ENCODE measurements at regions not wholly inside any gene's neighbourhood (a gene's known extent, or its start where the extent isn't known, plus 50 kb on each side); places are given as distances from the start of the nearest gene placed in this dataset.

DNA sequence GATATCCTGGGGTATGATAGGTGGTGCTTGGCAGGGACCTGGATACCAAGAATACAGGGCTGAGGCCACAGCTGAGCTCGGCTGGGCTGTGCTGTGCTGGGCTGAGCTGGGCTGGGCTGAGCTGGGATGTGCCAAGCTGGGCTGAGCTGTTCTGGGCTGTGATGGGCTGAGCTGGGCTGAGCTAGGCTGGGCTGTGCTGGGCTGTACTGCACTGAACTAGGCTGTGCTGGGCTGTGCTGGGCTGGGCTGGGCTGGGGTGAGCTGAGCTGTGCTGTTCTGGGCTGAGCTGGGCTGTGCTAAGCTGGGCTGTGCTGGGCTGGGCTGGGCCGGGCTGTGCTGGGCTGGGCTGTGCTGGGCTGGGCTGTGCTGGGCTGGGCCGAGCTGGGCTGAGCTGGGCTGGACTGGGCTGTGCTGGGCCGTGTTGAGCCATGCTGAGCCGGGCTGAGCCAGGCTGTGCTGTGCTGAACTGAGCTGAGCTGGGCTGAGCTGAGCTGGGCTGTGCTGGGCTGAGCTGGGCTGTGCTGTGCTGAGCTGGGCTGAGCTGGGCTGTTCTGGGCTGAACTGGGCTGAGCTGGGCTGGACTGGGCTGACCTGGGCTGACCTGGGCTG, 94.7 kb upstream of the ACTRT2 start:
- no peak for DNase-seq
- TF ChIP-seq, protein P1, sequence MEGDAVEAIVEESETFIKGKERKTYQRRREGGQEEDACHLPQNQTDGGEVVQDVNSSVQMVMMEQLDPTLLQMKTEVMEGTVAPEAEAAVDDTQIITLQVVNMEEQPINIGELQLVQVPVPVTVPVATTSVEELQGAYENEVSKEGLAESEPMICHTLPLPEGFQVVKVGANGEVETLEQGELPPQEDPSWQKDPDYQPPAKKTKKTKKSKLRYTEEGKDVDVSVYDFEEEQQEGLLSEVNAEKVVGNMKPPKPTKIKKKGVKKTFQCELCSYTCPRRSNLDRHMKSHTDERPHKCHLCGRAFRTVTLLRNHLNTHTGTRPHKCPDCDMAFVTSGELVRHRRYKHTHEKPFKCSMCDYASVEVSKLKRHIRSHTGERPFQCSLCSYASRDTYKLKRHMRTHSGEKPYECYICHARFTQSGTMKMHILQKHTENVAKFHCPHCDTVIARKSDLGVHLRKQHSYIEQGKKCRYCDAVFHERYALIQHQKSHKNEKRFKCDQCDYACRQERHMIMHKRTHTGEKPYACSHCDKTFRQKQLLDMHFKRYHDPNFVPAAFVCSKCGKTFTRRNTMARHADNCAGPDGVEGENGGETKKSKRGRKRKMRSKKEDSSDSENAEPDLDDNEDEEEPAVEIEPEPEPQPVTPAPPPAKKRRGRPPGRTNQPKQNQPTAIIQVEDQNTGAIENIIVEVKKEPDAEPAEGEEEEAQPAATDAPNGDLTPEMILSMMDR (IDR thresholded peaks at IDR 0.05) = no peak
- Histone ChIP-seq H3K36me3 (no peaks in the 10 kb centered on the region), H3K4me1 (no peaks in the 10 kb centered on the region), H3K9ac (ENCODE audit: low read depth in 2 of 2, low read length in 2 of 2) (no peak overlapping the region), H3K27ac (no peak overlapping the region), H3K9me3 (no peaks in the 10 kb centered on the region), H3K4me3 (no peak overlapping the region), H3K27me3 (no peaks in the 10 kb centered on the region)
- intact Hi-C loops (cut with DNase I) = no loop called here

DNA sequence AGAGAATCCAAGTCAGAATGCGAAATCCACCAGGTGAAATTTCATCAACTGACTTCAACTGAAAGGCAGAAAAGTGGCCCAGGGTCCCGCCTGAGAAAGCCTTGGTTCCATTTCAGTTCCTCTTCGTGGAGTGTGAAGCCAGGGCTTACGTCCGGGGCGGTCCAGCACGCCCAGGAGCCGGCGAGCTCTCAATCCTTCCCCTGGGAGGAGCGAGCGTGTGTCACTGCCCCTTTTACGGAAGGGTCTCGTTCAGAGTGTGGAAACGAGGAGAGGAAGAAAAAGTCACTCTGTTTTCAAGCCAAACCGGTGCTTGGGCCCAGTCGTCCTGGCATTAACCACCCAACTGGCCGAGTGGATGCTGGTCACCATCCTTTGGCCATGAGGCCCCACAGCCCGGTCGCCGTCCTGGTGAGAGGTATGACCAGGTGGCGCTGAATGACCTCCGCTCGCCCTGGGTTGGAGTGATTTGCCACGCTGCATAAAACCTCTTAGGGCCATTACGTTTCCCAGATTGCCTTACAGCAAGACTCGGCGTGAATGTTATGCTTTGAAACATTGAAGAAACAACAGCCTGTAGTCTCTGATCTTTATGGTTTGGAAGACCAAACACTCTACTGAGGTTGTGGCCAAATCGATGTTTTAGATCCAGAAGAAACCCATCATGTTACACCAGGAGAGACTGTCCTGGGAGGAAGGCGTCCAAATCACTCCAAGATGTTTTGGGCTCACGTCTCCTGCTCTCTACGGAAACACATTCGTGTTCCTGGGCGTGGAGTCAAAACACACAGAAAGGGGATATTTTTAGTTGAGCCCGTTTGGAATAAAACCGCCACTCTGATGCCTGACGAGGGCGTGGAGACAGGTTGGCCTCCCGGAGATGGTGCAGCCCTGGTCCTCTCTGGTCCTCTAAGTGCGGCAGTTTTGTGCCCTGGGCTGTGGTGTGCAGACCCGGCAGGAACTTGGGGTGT, 93.6 kb upstream of the ACTRT2 start:
- H3K27ac ChIP-seq = no peak overlapping the region
- H3K27me3 ChIP-seq = no peaks in the 10 kb centered on the region
- H3K4me3 ChIP-seq = no peak overlapping the region
- no peak for DNase-seq
- no peak overlapping the region for H3K9ac ChIP-seq (ENCODE audit: low read depth in 2 of 2, low read length in 2 of 2)
- H3K36me3 ChIP-seq = no peaks in the 10 kb centered on the region
- TF ChIP-seq, protein P1 (IDR thresholded peaks at IDR 0.05) = no peak
- intact Hi-C loops (cut with DNase I) = no loop called here
- H3K4me1 ChIP-seq = no peaks in the 10 kb centered on the region
- H3K9me3 ChIP-seq = no peaks in the 10 kb centered on the region

DNA sequence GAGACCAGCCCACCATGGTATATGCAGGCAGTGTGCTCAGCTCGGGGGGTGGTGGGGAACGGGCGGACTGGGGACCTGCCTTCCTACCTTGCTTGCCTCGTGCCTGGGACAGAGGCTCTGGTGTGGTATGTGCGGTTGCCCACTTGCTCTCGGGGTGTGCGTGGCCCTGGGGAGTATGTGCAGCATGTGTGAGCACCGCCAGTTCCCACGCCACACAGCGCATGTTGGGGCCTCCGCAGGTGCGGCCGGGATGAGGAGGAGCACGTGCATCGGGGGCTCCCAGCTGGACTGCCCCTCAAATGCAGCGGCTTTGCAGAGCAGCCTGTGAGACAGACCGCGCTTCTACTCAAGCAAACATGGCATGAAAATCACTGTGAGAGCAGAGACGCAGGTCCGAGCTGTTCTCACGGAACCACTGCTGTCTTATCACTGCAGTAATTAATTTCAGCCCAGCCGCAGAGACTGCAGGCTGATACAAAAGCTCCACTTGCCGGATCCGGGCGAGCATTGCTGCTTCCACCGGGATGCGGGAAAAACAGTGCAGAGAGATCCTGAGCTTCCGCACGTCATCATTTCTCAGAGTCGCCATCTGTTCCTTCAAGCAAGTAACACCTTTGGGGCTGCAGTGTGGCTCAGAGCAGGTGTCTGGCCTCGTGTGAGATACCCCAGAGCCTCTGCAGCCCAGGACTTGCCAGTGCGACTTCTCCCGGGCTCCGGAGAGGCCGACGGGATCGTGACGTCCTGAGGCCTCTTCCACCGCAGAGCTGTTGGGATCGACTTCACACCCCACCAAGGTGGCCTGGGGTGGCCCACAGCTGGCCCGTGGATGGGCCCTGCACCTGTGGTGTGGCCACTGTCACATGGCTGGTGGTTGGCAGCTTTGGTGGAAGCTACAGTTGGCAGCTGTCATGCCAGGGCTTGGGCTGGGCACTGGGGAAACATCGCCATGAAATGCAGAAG, 92.6 kb upstream of the ACTRT2 start:
- no peaks in the 10 kb centered on the region for H3K9me3 ChIP-seq
- H3K27me3 ChIP-seq = no peaks in the 10 kb centered on the region
- DNase-seq = no peak
- intact Hi-C loops (cut with DNase I) = no loop called here
- H3K36me3 ChIP-seq = no peaks in the 10 kb centered on the region
- TF ChIP-seq, protein P1 (IDR thresholded peaks at IDR 0.05) = no peak
- H3K27ac ChIP-seq = no peak overlapping the region
- no peaks in the 10 kb centered on the region for H3K4me1 ChIP-seq
- H3K4me3 ChIP-seq = no peak overlapping the region
- H3K9ac ChIP-seq (ENCODE audit: low read depth in 2 of 2, low read length in 2 of 2) = no peak overlapping the region

DNA sequence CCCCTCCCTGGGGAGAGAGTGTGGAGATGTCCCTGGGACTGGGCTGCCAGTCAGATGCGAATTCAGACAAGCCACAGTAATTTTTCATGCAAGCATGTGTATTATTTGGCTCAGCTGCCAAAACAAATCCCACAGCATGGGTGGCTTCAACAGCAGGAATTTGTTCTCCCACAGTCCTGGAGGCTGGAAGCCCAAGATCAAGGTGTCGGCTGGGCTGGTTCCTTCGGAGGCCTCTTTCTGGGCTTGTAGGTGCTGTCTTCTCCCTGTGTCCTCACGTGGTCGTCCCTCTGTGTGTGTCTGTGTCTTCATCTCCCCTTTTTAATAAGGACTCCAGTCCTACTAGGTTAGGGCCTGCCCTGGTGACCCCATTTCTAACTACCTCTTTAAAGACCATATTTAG, 91.9 kb upstream of the ACTRT2 start:
- H3K27me3 ChIP-seq = no peaks in the 10 kb centered on the region

More for the DNA sequence above, 91.9 kb upstream of the ACTRT2 start:
- H3K4me1 ChIP-seq = no peaks in the 10 kb centered on the region
- H3K9me3 ChIP-seq = no peaks in the 10 kb centered on the region
- H3K27ac ChIP-seq = no peak overlapping the region
- H3K36me3 ChIP-seq = no peaks in the 10 kb centered on the region
- no peak overlapping the region for H3K9ac ChIP-seq (ENCODE audit: low read depth in 2 of 2, low read length in 2 of 2)
- no peak for DNase-seq
- no peak overlapping the region for H3K4me3 ChIP-seq
- TF ChIP-seq, protein P1 (IDR thresholded peaks at IDR 0.05) = no peak
- intact Hi-C loops (cut with DNase I) = no loop called here

Measured in colonic mucosa (tissue), 4 donors.